Upper lobe of left lung (tissue), 6 donors: ENCODE measurements at regions not wholly inside any gene's neighbourhood (a gene's known extent, or its start where the extent isn't known, plus 50 kb on each side); places are given as distances from the start of the nearest gene placed in this dataset.

ENCODE experiments used
- ATAC-seq, 2 donors: fragments of 200-7000 bp; cut with Tn5 transposase; one replicate each; pipeline ENCODE4 v1.9.1; 2022; ENCODE audit warnings: mild to moderate bottlenecking in 2 of 2, moderate library complexity in 2 of 2; ENCODE audit not compliant: low FRiP score in 2 of 2
- DNase-seq, 2 donors: peaks; one replicate each; pipeline ENCODE4 v3.0.0-alpha.2; 2019 to 2020
- H3K27ac ChIP-seq, 4 donors: fragments of 200-600 bp; sonication (generic); one replicate each; pipeline ENCODE4 v1.5.1; 2016 to 2019
- H3K27me3 ChIP-seq, 4 donors: fragments of 200-600 bp; sonication (generic); one replicate each; pipeline ENCODE4 v1.5.1; 2017 to 2019
- H3K36me3 ChIP-seq, 4 donors: fragments of 200-600 bp; sonication (generic); one replicate each; pipeline ENCODE4 v1.5.1; 2016 to 2019
- H3K4me1 ChIP-seq, 4 donors: fragments of 200-600 bp; sonication (generic); one replicate each; pipeline ENCODE4 v1.5.1; 2018 to 2019
- H3K4me3 ChIP-seq, 4 donors: fragments of 200-600 bp; sonication (generic); one replicate each; pipeline ENCODE4 v1.5.1; 2017 to 2019; ENCODE audit warnings: mild to moderate bottlenecking in 2 of 4, moderate library complexity in 1 of 4
- H3K9me3 ChIP-seq, 4 donors: fragments of 200-600 bp; sonication (generic); one replicate each; pipeline ENCODE4 v1.5.1; 2018 to 2019
- EP300 ChIP-seq, 4 donors: sonication (generic); formaldehyde crosslinking; IDR thresholded peaks; one replicate each; pipeline ENCODE4 v1.5.1; 2017; ENCODE audit warnings: antibody characterized with exemption in 4 of 4, control low read depth in 2 of 4
- POLR2A ChIP-seq, 4 donors: fragments of 450-650 bp; IDR thresholded peaks; one replicate each; pipeline ENCODE4 v1.5.1; 2016 to 2017; ENCODE audit warnings: antibody characterized with exemption in 4 of 4, mild to moderate bottlenecking in 2 of 4
- POLR2AphosphoS5 ChIP-seq, 2 donors: sonication (generic); formaldehyde crosslinking; IDR thresholded peaks; one replicate each; pipeline ENCODE4 v1.5.1; 2017; ENCODE audit warnings: antibody characterized with exemption in 2 of 2
- WGBS, 2 donors: methylation state at CpG; one replicate each; pipeline ENCODE4 v1.1.5; 2017 to 2018; 5-methylcytosine and 5-hydroxymethylcytosine counted together
- TF ChIP-seq, protein P1 (sequence below), 6 experiments: fragments of 450-650 bp in 4 of 6; fragments of 200-600 bp in 2 of 6; sonication (generic) in 2 of 6; IDR thresholded peaks; one replicate each; pipeline ENCODE4 v1.5.1; 2016 to 2019; ENCODE audit warnings: antibody characterized with exemption in 6 of 6
- donor health status: DM: no; HTN: no; CAD: no; lungs with moderate emphysema.
- donor health status: DM: no; HTN: yes; CAD: no; lungs with severe emphysema.

DNA sequence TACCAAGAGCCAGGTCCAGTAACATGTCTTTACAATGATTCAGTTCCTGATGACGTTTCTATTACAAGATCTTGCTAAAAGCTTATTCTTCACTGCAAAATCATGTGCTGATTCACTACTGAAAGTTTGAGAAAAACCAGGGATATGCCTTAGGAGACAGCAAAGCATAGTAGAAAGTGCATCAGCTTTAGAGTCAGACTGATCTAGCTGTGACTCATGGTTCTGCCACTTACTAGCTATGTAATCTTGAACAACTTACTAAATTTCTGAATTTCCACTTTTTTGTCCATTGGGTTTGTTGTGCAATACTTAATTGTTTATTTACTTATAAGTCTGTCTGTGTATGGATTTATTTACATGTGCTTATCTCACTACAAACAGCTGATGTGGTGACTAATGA, 198.5 kb upstream of the RSPO3 start:
- ATAC-seq, result no peak
- H3K27ac ChIP-seq, result no peak overlapping the region
- TF ChIP-seq POLR2AphosphoS5 (IDR thresholded peaks at IDR 0.05) (no peak), EP300 (IDR thresholded peaks at IDR 0.05) (no peak), POLR2A (IDR thresholded peaks at IDR 0.05) (no peak)
- TF ChIP-seq, protein P1, sequence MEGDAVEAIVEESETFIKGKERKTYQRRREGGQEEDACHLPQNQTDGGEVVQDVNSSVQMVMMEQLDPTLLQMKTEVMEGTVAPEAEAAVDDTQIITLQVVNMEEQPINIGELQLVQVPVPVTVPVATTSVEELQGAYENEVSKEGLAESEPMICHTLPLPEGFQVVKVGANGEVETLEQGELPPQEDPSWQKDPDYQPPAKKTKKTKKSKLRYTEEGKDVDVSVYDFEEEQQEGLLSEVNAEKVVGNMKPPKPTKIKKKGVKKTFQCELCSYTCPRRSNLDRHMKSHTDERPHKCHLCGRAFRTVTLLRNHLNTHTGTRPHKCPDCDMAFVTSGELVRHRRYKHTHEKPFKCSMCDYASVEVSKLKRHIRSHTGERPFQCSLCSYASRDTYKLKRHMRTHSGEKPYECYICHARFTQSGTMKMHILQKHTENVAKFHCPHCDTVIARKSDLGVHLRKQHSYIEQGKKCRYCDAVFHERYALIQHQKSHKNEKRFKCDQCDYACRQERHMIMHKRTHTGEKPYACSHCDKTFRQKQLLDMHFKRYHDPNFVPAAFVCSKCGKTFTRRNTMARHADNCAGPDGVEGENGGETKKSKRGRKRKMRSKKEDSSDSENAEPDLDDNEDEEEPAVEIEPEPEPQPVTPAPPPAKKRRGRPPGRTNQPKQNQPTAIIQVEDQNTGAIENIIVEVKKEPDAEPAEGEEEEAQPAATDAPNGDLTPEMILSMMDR (IDR thresholded peaks at IDR 0.05), result no peak
- H3K36me3 ChIP-seq, result no peaks in the 10 kb centered on the region
- no peak overlapping the region for H3K4me3 ChIP-seq
- WGBS, 2 donors, result 48 to 56% methylated on average over 1 of the region's 1 CpG
- no peak for DNase-seq
- H3K27me3 ChIP-seq, result no peaks in the 10 kb centered on the region
- H3K4me1 ChIP-seq, result no peaks in the 10 kb centered on the region
- no peaks in the 10 kb centered on the region for H3K9me3 ChIP-seq

DNA sequence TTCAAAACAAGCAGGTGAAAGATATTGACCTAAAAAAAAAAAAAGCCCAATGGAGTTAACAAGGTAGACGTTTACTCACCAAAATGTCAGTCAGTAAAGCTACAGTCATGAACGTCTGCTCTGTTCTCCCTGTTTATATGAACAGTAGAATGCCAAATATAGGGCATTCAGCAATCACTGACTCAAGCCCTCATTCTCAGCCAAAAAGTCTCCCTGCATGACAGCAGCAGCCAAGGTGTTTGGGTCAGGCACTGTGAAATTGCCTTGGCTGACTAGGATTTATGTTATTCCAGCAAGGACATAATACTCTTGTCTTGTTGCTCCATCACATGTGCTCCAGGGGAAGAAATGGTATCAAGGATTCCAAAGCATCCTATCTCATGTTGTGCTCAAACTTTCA, 194.7 kb upstream of the RSPO3 start:
- no peaks in the 10 kb centered on the region for H3K36me3 ChIP-seq
- ATAC-seq, result no peak
- no peak overlapping the region for H3K27ac ChIP-seq
- no peak for DNase-seq
- WGBS, 2 donors, result 59 to 81% methylated on average over 2 of the region's 2 CpGs
- H3K4me3 ChIP-seq, result no peak overlapping the region
- H3K27me3 ChIP-seq, result no peaks in the 10 kb centered on the region
- H3K9me3 ChIP-seq, result no peaks in the 10 kb centered on the region
- no peak for TF ChIP-seq EP300 (IDR thresholded peaks at IDR 0.05)
- no peak for TF ChIP-seq POLR2A (IDR thresholded peaks at IDR 0.05)
- H3K4me1 ChIP-seq, result no peaks in the 10 kb centered on the region

DNA sequence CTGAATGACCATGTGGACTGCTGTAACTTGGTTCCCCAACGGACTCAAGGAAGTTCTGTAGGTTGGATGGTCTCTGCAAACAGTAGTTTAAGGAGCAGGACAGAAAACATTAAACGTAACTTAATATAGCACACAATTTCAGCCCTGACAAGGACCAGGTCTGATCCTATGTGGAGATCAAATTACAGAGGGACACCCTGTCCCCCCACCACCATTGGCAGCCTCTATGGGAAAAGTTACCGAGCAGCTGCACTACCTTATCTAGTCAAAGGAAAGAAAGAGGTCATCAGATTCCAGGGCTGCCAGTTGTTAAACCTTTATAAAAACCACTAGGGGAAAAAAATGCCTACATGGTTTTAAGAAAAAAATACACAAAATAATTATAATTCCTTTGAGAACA, 191.5 kb upstream of the RSPO3 start:
- WGBS, 2 donors, result 62 to 75% methylated on average over 3 of the region's 3 CpGs
- Histone ChIP-seq H3K9me3 (no peaks in the 10 kb centered on the region), H3K27me3 (no peaks in the 10 kb centered on the region), H3K36me3 (no peaks in the 10 kb centered on the region), H3K4me3 (no peak overlapping the region), H3K27ac (no peak overlapping the region), H3K4me1 (no peaks in the 10 kb centered on the region)
- no peak for DNase-seq
- no peak for TF ChIP-seq POLR2A (IDR thresholded peaks at IDR 0.05)
- TF ChIP-seq EP300 (IDR thresholded peaks at IDR 0.05), result no peak
- TF ChIP-seq, protein P1 (IDR thresholded peaks at IDR 0.05), result no peak
- TF ChIP-seq POLR2AphosphoS5 (IDR thresholded peaks at IDR 0.05), result no peak
- no peak for ATAC-seq

DNA sequence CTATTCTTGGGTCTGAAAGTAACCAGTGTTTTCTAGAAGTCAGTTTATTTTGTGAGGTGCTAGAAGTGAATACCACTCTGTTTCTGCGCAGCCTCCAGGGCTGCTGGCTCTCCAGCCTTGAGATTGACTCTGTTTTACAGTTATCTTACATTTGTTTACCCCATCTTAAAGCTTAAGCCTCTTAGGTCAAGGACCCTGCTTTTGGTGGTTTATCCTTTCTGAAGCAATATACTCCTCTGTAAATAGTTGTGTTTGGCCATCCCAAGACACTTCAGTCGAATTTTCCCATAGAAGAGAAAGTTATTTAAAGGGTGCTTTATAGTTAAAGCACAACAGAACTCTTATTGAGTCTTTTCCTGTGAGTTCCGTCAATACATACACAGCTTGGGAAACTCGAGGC, 190.6 kb upstream of the RSPO3 start:
- ATAC-seq (no peak), DNase-seq (no peak)
- no peak overlapping the region for H3K27ac ChIP-seq
- H3K9me3 ChIP-seq, result no peaks in the 10 kb centered on the region
- H3K4me1 ChIP-seq, result no peaks in the 10 kb centered on the region
- no peak overlapping the region for H3K4me3 ChIP-seq
- H3K36me3 ChIP-seq, result no peaks in the 10 kb centered on the region
- WGBS, 2 donors, result 55 to 60% methylated on average over 4 of the region's 4 CpGs
- no peak for TF ChIP-seq POLR2AphosphoS5 (IDR thresholded peaks at IDR 0.05)
- TF ChIP-seq, protein P1 (IDR thresholded peaks at IDR 0.05), result no peak
- no peak for TF ChIP-seq POLR2A (IDR thresholded peaks at IDR 0.05)
- no peak for TF ChIP-seq EP300 (IDR thresholded peaks at IDR 0.05)
- H3K27me3 ChIP-seq, result no peaks in the 10 kb centered on the region

DNA sequence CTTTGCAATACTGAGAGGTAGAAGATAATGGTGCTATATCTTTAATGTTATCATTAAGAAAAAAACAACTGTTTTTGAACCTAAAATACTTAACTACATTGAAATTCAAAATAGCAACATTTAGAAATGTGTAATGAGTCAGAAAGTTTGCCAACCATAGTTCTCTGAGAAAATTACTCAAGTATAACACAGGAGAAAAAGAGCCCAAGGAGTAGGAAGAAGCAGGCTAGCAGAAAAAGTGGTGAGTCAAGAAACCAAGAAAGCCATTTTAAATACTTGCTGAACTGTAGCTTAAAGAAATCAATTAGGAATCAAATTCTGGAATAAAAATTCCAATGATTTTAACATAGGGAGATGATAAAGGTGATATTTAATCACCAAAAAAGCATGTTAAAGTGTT, 181.0 kb upstream of the RSPO3 start:
- ATAC-seq (no peak), DNase-seq (no peak)
- no peak overlapping the region for H3K4me3 ChIP-seq
- H3K4me1 ChIP-seq, result no peaks in the 10 kb centered on the region
- H3K36me3 ChIP-seq, result no peaks in the 10 kb centered on the region
- TF ChIP-seq, protein P1 (IDR thresholded peaks at IDR 0.05), result no peak
- TF ChIP-seq POLR2AphosphoS5 (IDR thresholded peaks at IDR 0.05), result no peak
- TF ChIP-seq POLR2A (IDR thresholded peaks at IDR 0.05), result no peak
- no peaks in the 10 kb centered on the region for H3K9me3 ChIP-seq
- no peak overlapping the region for H3K27ac ChIP-seq
- no peaks in the 10 kb centered on the region for H3K27me3 ChIP-seq
